Retina (tissue), 1 donor: ENCODE measurements at regions not wholly inside any gene's neighbourhood (a gene's known extent, or its start where the extent isn't known, plus 50 kb on each side); places are given as distances from the start of the nearest gene placed in this dataset.

ENCODE experiments used
- DNase-seq: peaks from one replicate; pipeline ENCODE4 v3.0.0-alpha.2; 2016

- no peak for DNase-seq
Observed at GRCh38 chr2:136259551-136259950, 141.6 kb upstream of the CXCR4 start.

GRCh38 chr2:136257893-136258292, 139.9 kb upstream of the CXCR4 start:
- DNase-seq, result peak; percentile 24

- no peak for DNase-seq
Observed at GRCh38 chr2:136255648-136256461, 137.9 kb upstream of the CXCR4 start.

GRCh38 chr2:136255127-136255526, 137.2 kb upstream of the CXCR4 start:
- no peak for DNase-seq

- DNase-seq, result no peak
Observed at GRCh38 chr2:136254681-136255080, 136.7 kb upstream of the CXCR4 start.

- DNase-seq, result peak; percentile 20
Observed at GRCh38 chr2:136253288-136254004, 135.5 kb upstream of the CXCR4 start.

GRCh38 chr2:136251885-136252585, 134.1 kb upstream of the CXCR4 start:
- no peak for DNase-seq

GRCh38 chr2:136251197-136251884, 133.4 kb upstream of the CXCR4 start:
- no peak for DNase-seq

- no peak for DNase-seq
Observed at GRCh38 chr2:136250131-136250530, 132.2 kb upstream of the CXCR4 start.

- no peak for DNase-seq
Observed at GRCh38 chr2:136248907-136249306, 131.0 kb upstream of the CXCR4 start.

GRCh38 chr2:136248242-136248641, 130.3 kb upstream of the CXCR4 start:
- DNase-seq, result peak; percentile 32

GRCh38 chr2:136247204-136247950, 129.4 kb upstream of the CXCR4 start:
- peak; percentile 24 for DNase-seq

- peak; percentile 56 for DNase-seq
Observed at GRCh38 chr2:136246086-136246669, 128.2 kb upstream of the CXCR4 start.

- peak; percentile 27 for DNase-seq
Observed at GRCh38 chr2:136245211-136245610, 127.3 kb upstream of the CXCR4 start.

- no peak for DNase-seq
Observed at GRCh38 chr2:136244536-136244885, 126.6 kb upstream of the CXCR4 start.

- DNase-seq, result peak; percentile 77
Observed at GRCh38 chr2:136243638-136244535, 125.9 kb upstream of the CXCR4 start.

- no peak for DNase-seq
Observed at GRCh38 chr2:136242687-136243277, 124.8 kb upstream of the CXCR4 start.

GRCh38 chr2:136242100-136242499, 124.2 kb upstream of the CXCR4 start:
- no peak for DNase-seq

- DNase-seq, result no peak
Observed at GRCh38 chr2:136239079-136239685, 121.2 kb upstream of the CXCR4 start.
